HG03457 (cell line): ENCODE measurements at regions not wholly inside any gene's neighbourhood (a gene's known extent, or its start where the extent isn't known, plus 50 kb on each side); places are given as distances from the start of the nearest gene placed in this dataset.

ENCODE experiments used
- ATAC-seq: cut with Tn5 transposase; IDR thresholded peaks from one replicate; pipeline ENCODE4 v1.9.1; 2021; ENCODE audit warnings: moderate number of reproducible peaks; ENCODE audit not compliant: unreplicated experiment

- no peak for ATAC-seq
These were observed 270.5 kb downstream of the DMRT2 start for GRCh38 chr9:1320607-1321195.

GRCh38 chr9:1327467-1327866, 277.3 kb downstream of the DMRT2 start:
- ATAC-seq = no peak

- no peak for ATAC-seq
These were observed 278.2 kb downstream of the DMRT2 start for GRCh38 chr9:1328341-1328740.

- no peak for ATAC-seq
These were observed 281.4 kb downstream of the DMRT2 start for GRCh38 chr9:1331546-1332038.

- no peak for ATAC-seq
These were observed 282.0 kb downstream of the DMRT2 start for GRCh38 chr9:1332156-1332555.

GRCh38 chr9:1335174-1335573, 285.0 kb downstream of the DMRT2 start:
- no peak for ATAC-seq

GRCh38 chr9:1337169-1337568, 287.0 kb downstream of the DMRT2 start:
- ATAC-seq = no peak

GRCh38 chr9:1340390-1340789, 290.2 kb downstream of the DMRT2 start:
- ATAC-seq = no peak

- no peak for ATAC-seq
These were observed 303.1 kb downstream of the DMRT2 start for GRCh38 chr9:1353291-1353690.

- ATAC-seq = no peak
These were observed 303.9 kb downstream of the DMRT2 start for GRCh38 chr9:1354086-1354485.

GRCh38 chr9:1354606-1355005, 304.4 kb downstream of the DMRT2 start:
- no peak for ATAC-seq

GRCh38 chr9:1355656-1356055, 305.5 kb downstream of the DMRT2 start:
- ATAC-seq = no peak

GRCh38 chr9:1362845-1363244, 312.7 kb downstream of the DMRT2 start:
- no peak for ATAC-seq

- no peak for ATAC-seq
These were observed 316.1 kb downstream of the DMRT2 start for GRCh38 chr9:1366276-1366675.

GRCh38 chr9:1369297-1369696, 319.1 kb downstream of the DMRT2 start:
- ATAC-seq = no peak

- ATAC-seq = no peak
These were observed 323.3 kb downstream of the DMRT2 start for GRCh38 chr9:1373445-1373844.

GRCh38 chr9:1383899-1384455, 333.8 kb downstream of the DMRT2 start:
- no peak for ATAC-seq

- ATAC-seq = no peak
These were observed 334.7 kb downstream of the DMRT2 start for GRCh38 chr9:1384816-1385215.

- ATAC-seq = no peak
These were observed 336.3 kb downstream of the DMRT2 start for GRCh38 chr9:1386420-1386819.

- ATAC-seq = no peak
These were observed 338.1 kb downstream of the DMRT2 start for GRCh38 chr9:1388216-1388615.

- ATAC-seq = no peak
These were observed 350.8 kb downstream of the DMRT2 start for GRCh38 chr9:1400983-1401382.

GRCh38 chr9:1404940-1405339, 354.8 kb downstream of the DMRT2 start:
- no peak for ATAC-seq

- no peak for ATAC-seq
These were observed 361.7 kb downstream of the DMRT2 start for GRCh38 chr9:1411826-1412225.
